IPS-11a (cell line): ENCODE measurements at regions not wholly inside any gene's neighbourhood (a gene's known extent, or its start where the extent isn't known, plus 50 kb on each side); places are given as distances from the start of the nearest gene placed in this dataset.
"Not testable (repeated sequence)": the region's sequence is repeated elsewhere in the genome, so short reads cannot be mapped to it uniquely, and the experiment has no call there.

Experiments
- H3K4me3 ChIP-seq: one replicate; pipeline ENCODE4 v1.5.1; 2013; ENCODE audit warnings: low read depth, low read length, control low read depth

- no peak overlapping the region for H3K4me3 ChIP-seq
Observed at GRCh38 chr18:76307293-76307690, 187.8 kb downstream of the ZNF516 start.

- H3K4me3 ChIP-seq: no peak overlapping the region
Observed at GRCh38 chr18:76306685-76307292, 188.3 kb downstream of the ZNF516 start.

GRCh38 chr18:76285866-76286265 is 209.2 kb downstream of the ZNF516 start:
- H3K4me3 ChIP-seq: no peak overlapping the region

- H3K4me3 ChIP-seq: no peak overlapping the region
Observed at GRCh38 chr18:76281565-76281964, 213.5 kb downstream of the ZNF516 start.

GRCh38 chr18:76277801-76278200 is 217.2 kb downstream of the ZNF516 start:
- no peak overlapping the region for H3K4me3 ChIP-seq

- H3K4me3 ChIP-seq: no peak overlapping the region
Observed at GRCh38 chr18:76275727-76276313, 219.2 kb downstream of the ZNF516 start.

- no peak overlapping the region for H3K4me3 ChIP-seq
Observed at GRCh38 chr18:76274468-76275289, 220.4 kb downstream of the ZNF516 start.

GRCh38 chr18:76273956-76274355 is 221.1 kb downstream of the ZNF516 start:
- no peak overlapping the region for H3K4me3 ChIP-seq

GRCh38 chr18:76273036-76273545 is 222.0 kb downstream of the ZNF516 start:
- no peak overlapping the region for H3K4me3 ChIP-seq

- H3K4me3 ChIP-seq: not testable (repeated sequence)
Observed at GRCh38 chr18:76267423-76267822, 227.6 kb downstream of the ZNF516 start.

- no peak overlapping the region for H3K4me3 ChIP-seq
Observed at GRCh38 chr18:76266236-76266991, 228.6 kb downstream of the ZNF516 start.

GRCh38 chr18:76265497-76266235 is 229.4 kb downstream of the ZNF516 start:
- no peak overlapping the region for H3K4me3 ChIP-seq

GRCh38 chr18:76264876-76265250 is 230.2 kb downstream of the ZNF516 start:
- H3K4me3 ChIP-seq: no peak overlapping the region

GRCh38 chr18:76264198-76264875 is 230.7 kb downstream of the ZNF516 start:
- H3K4me3 ChIP-seq: no peak overlapping the region

GRCh38 chr18:76263046-76264005 is 231.7 kb downstream of the ZNF516 start:
- no peak overlapping the region for H3K4me3 ChIP-seq

GRCh38 chr18:76260941-76261472 is 234.0 kb downstream of the ZNF516 start:
- no peak overlapping the region for H3K4me3 ChIP-seq

- H3K4me3 ChIP-seq: no peak overlapping the region
Observed at GRCh38 chr18:76259711-76260110, 235.3 kb downstream of the ZNF516 start.

GRCh38 chr18:76259096-76259495 is 235.9 kb downstream of the ZNF516 start:
- no peak overlapping the region for H3K4me3 ChIP-seq

- H3K4me3 ChIP-seq: no peak overlapping the region
Observed at GRCh38 chr18:76258209-76258608, 236.8 kb downstream of the ZNF516 start.
